ENCODE measurements at regions not wholly inside any gene's neighbourhood (a gene's known extent, or its start where the extent isn't known, plus 50 kb on each side); places are given as distances from the start of the nearest gene placed in this dataset.

- no peak for DNase-seq (ENCODE audit: low read depth, low spot score)
Measured at GRCh38 chr13:22226086-22226485, 555.2 kb downstream of the FGF9 start.

- no peak for DNase-seq (ENCODE audit: low read depth, low spot score)
Measured at GRCh38 chr13:22227895-22228294, 557.0 kb downstream of the FGF9 start.

- DNase-seq (ENCODE audit: low read depth, low spot score): no peak
Measured at GRCh38 chr13:22229916-22230315, 559.0 kb downstream of the FGF9 start.

- no peak for DNase-seq (ENCODE audit: low read depth, low spot score)
Measured at GRCh38 chr13:22232186-22232585, 561.3 kb downstream of the FGF9 start.

- DNase-seq (ENCODE audit: low read depth, low spot score): no peak
Measured at GRCh38 chr13:22235285-22235949, 564.5 kb downstream of the FGF9 start.

- no peak for DNase-seq (ENCODE audit: low read depth, low spot score)
Measured at GRCh38 chr13:22235950-22236290, 565.0 kb downstream of the FGF9 start.

- no peak for DNase-seq (ENCODE audit: low read depth, low spot score)
Measured at GRCh38 chr13:22238269-22238668, 567.4 kb downstream of the FGF9 start.

GRCh38 chr13:22240716-22241115 is 569.8 kb downstream of the FGF9 start:
- no peak for DNase-seq (ENCODE audit: low read depth, low spot score)

- no peak for DNase-seq (ENCODE audit: low read depth, low spot score)
Measured at GRCh38 chr13:22243469-22244163, 572.7 kb downstream of the FGF9 start.

GRCh38 chr13:22252281-22252830 is 581.5 kb downstream of the FGF9 start:
- DNase-seq (ENCODE audit: low read depth, low spot score): no peak

- DNase-seq (ENCODE audit: low read depth, low spot score): no peak
Measured at GRCh38 chr13:22253107-22253506, 582.2 kb downstream of the FGF9 start.

- no peak for DNase-seq (ENCODE audit: low read depth, low spot score)
Measured at GRCh38 chr13:22256111-22256639, 585.3 kb downstream of the FGF9 start.

GRCh38 chr13:22262001-22262885 is 591.4 kb downstream of the FGF9 start:
- no peak for DNase-seq (ENCODE audit: low read depth, low spot score)

GRCh38 chr13:22263185-22263584 is 592.3 kb downstream of the FGF9 start:
- DNase-seq (ENCODE audit: low read depth, low spot score): no peak

- no peak for DNase-seq (ENCODE audit: low read depth, low spot score)
Measured at GRCh38 chr13:22265563-22265962, 594.7 kb downstream of the FGF9 start.

GRCh38 chr13:22270881-22271280 is 600.0 kb downstream of the FGF9 start:
- no peak for DNase-seq (ENCODE audit: low read depth, low spot score)

- no peak for DNase-seq (ENCODE audit: low read depth, low spot score)
Measured at GRCh38 chr13:22271903-22272302, 601.0 kb downstream of the FGF9 start.

GRCh38 chr13:22275393-22275792 is 604.5 kb downstream of the FGF9 start:
- no peak for DNase-seq (ENCODE audit: low read depth, low spot score)

GRCh38 chr13:22276616-22277015 is 605.7 kb downstream of the FGF9 start:
- no peak for DNase-seq (ENCODE audit: low read depth, low spot score)

- peak; percentile 54 for DNase-seq (ENCODE audit: low read depth, low spot score)
Measured at GRCh38 chr13:22278336-22278929, 607.6 kb downstream of the FGF9 start.

- DNase-seq (ENCODE audit: low read depth, low spot score): no peak
Measured at GRCh38 chr13:22285867-22286266, 615.0 kb downstream of the FGF9 start.

- DNase-seq (ENCODE audit: low read depth, low spot score): no peak
Measured at GRCh38 chr13:22286338-22286737, 615.5 kb downstream of the FGF9 start.

Measured in activated naive CD8-positive, alpha-beta T cell treated with anti-CD3 and anti-CD28 coated beads, Interleukin-2, amount 50 U/mL, for 16 hours (primary cell).